Activated CD4-positive, alpha-beta T cell treated with anti-CD3 and anti-CD28 coated beads, Interleukin-2, amount 10 ng/mL, durations not matched to agents 24 days and 14 days (primary cell): ENCODE measurements at regions not wholly inside any gene's neighbourhood (a gene's known extent, or its start where the extent isn't known, plus 50 kb on each side); places are given as distances from the start of the nearest gene placed in this dataset.

Source experiments
- DNase-seq: peaks from one replicate; pipeline ENCODE4 v3.0.0; 2022
- H3K27ac Mint-ChIP-seq: one replicate; pipeline ENCODE4 v1.8.0; 2022; ENCODE audit warnings: mild to moderate bottlenecking, mixed read lengths
- H3K27me3 Mint-ChIP-seq: one replicate; pipeline ENCODE4 v1.8.0; 2022; ENCODE audit warnings: mixed read lengths
- H3K36me3 Mint-ChIP-seq: one replicate; pipeline ENCODE4 v1.8.0; 2022; ENCODE audit warnings: low read depth, mild to moderate bottlenecking, mixed read lengths
- H3K4me1 Mint-ChIP-seq: one replicate; pipeline ENCODE4 v1.8.0; 2021; ENCODE audit warnings: mixed read lengths
- H3K4me3 Mint-ChIP-seq: one replicate; pipeline ENCODE4 v1.8.0; 2022; ENCODE audit warnings: mild to moderate bottlenecking, moderate library complexity, mixed read lengths
- H3K9me3 Mint-ChIP-seq: one replicate; pipeline ENCODE4 v1.8.0; 2021; ENCODE audit warnings: mixed read lengths
- intact Hi-C: fragments of 100-400 bp; cut with micrococcal nuclease; formaldehyde crosslinking; loops from one replicate; pipeline ENCODE4 v1.15.1; 2023

GRCh38 chr2:15076668-15077067 is 444.2 kb downstream of the LRATD1 start:
- Mint-ChIP-seq H3K27ac (no peak overlapping the region), H3K27me3 (peaks cover 30% of the 10 kb centered on the region), H3K4me1 (no peaks in the 10 kb centered on the region), H3K36me3 (no peaks in the 10 kb centered on the region), H3K4me3 (no peak overlapping the region), H3K9me3 (no peaks in the 10 kb centered on the region)
- intact Hi-C loops: no loop called here
- no peak for DNase-seq

GRCh38 chr2:15081356-15081755 is 448.8 kb downstream of the LRATD1 start:
- Mint-ChIP-seq H3K4me3 (no peak overlapping the region), H3K27me3 (peaks cover 16% of the 10 kb centered on the region), H3K4me1 (no peaks in the 10 kb centered on the region), H3K36me3 (no peaks in the 10 kb centered on the region), H3K27ac (no peak overlapping the region), H3K9me3 (no peaks in the 10 kb centered on the region)
- DNase-seq: no peak
- intact Hi-C loops: no loop called here

- Mint-ChIP-seq H3K27me3 (peaks cover 12% of the 10 kb centered on the region), H3K4me1 (no peaks in the 10 kb centered on the region), H3K4me3 (no peak overlapping the region), H3K36me3 (no peaks in the 10 kb centered on the region), H3K9me3 (no peaks in the 10 kb centered on the region), H3K27ac (no peak overlapping the region)
- DNase-seq: no peak
- intact Hi-C loops: no loop called here
These were observed 449.9 kb downstream of the LRATD1 start for GRCh38 chr2:15082105-15083058.

- Mint-ChIP-seq H3K27me3 (peaks cover 8% of the 10 kb centered on the region), H3K9me3 (no peaks in the 10 kb centered on the region), H3K27ac (no peak overlapping the region), H3K4me1 (no peaks in the 10 kb centered on the region), H3K4me3 (no peak overlapping the region), H3K36me3 (no peaks in the 10 kb centered on the region)
- DNase-seq: no peak
- intact Hi-C loops: no loop called here
These were observed 452.4 kb downstream of the LRATD1 start for GRCh38 chr2:15084826-15085489.

GRCh38 chr2:15092181-15092580 is 459.7 kb downstream of the LRATD1 start:
- no peak for DNase-seq
- no peaks in the 10 kb centered on the region for H3K9me3 Mint-ChIP-seq
- no peaks in the 10 kb centered on the region for H3K36me3 Mint-ChIP-seq
- H3K4me1 Mint-ChIP-seq: no peaks in the 10 kb centered on the region
- no peak overlapping the region for H3K27ac Mint-ChIP-seq
- H3K4me3 Mint-ChIP-seq: no peak overlapping the region
- H3K27me3 Mint-ChIP-seq: no peaks in the 10 kb centered on the region
- intact Hi-C loops: no loop called here

GRCh38 chr2:15092691-15093090 is 460.2 kb downstream of the LRATD1 start:
- no peaks in the 10 kb centered on the region for H3K9me3 Mint-ChIP-seq
- H3K27me3 Mint-ChIP-seq: no peaks in the 10 kb centered on the region
- H3K27ac Mint-ChIP-seq: no peak overlapping the region
- H3K36me3 Mint-ChIP-seq: no peaks in the 10 kb centered on the region
- intact Hi-C loops: no loop called here
- no peak overlapping the region for H3K4me3 Mint-ChIP-seq
- H3K4me1 Mint-ChIP-seq: no peaks in the 10 kb centered on the region
- DNase-seq: no peak

GRCh38 chr2:15094161-15094560 is 461.6 kb downstream of the LRATD1 start:
- intact Hi-C loops: no loop called here
- H3K9me3 Mint-ChIP-seq: no peaks in the 10 kb centered on the region
- DNase-seq: no peak
- H3K36me3 Mint-ChIP-seq: no peaks in the 10 kb centered on the region
- no peak overlapping the region for H3K27ac Mint-ChIP-seq
- no peak overlapping the region for H3K4me3 Mint-ChIP-seq
- H3K4me1 Mint-ChIP-seq: no peaks in the 10 kb centered on the region
- H3K27me3 Mint-ChIP-seq: no peaks in the 10 kb centered on the region

- no peaks in the 10 kb centered on the region for H3K9me3 Mint-ChIP-seq
- H3K36me3 Mint-ChIP-seq: no peaks in the 10 kb centered on the region
- no peak overlapping the region for H3K4me3 Mint-ChIP-seq
- H3K27me3 Mint-ChIP-seq: peaks cover 2% of the 10 kb centered on the region
- no peaks in the 10 kb centered on the region for H3K4me1 Mint-ChIP-seq
- intact Hi-C loops: no loop called here
- DNase-seq: no peak
- H3K27ac Mint-ChIP-seq: no peak overlapping the region
These were observed 464.3 kb downstream of the NBAS start for GRCh38 chr2:15096873-15097272.

- intact Hi-C loops: no loop called here
- Mint-ChIP-seq H3K9me3 (peaks cover 35% of the 10 kb centered on the region), H3K27ac (no peak overlapping the region), H3K27me3 (no peaks in the 10 kb centered on the region), H3K4me3 (no peak overlapping the region), H3K36me3 (no peaks in the 10 kb centered on the region), H3K4me1 (no peaks in the 10 kb centered on the region)
- no peak for DNase-seq
These were observed 454.0 kb downstream of the NBAS start for GRCh38 chr2:15107137-15107536.

- Mint-ChIP-seq H3K27ac (no peak overlapping the region), H3K4me3 (no peak overlapping the region), H3K36me3 (no peaks in the 10 kb centered on the region), H3K9me3 (peaks cover 36% of the 10 kb centered on the region), H3K27me3 (no peaks in the 10 kb centered on the region), H3K4me1 (no peaks in the 10 kb centered on the region)
- no peak for DNase-seq
- intact Hi-C loops: no loop called here
These were observed 449.4 kb downstream of the NBAS start for GRCh38 chr2:15111718-15112117.

GRCh38 chr2:15112216-15112615 is 448.9 kb downstream of the NBAS start:
- Mint-ChIP-seq H3K36me3 (no peaks in the 10 kb centered on the region), H3K27ac (no peak overlapping the region)

GRCh38 chr2:15115776-15116175 is 445.4 kb downstream of the NBAS start:
- peaks cover 17% of the 10 kb centered on the region for H3K9me3 Mint-ChIP-seq
- DNase-seq: no peak
- intact Hi-C loops: no loop called here
- no peak overlapping the region for H3K4me3 Mint-ChIP-seq
- H3K27ac Mint-ChIP-seq: no peak overlapping the region
- H3K27me3 Mint-ChIP-seq: no peaks in the 10 kb centered on the region
- H3K4me1 Mint-ChIP-seq: peaks cover 2% of the 10 kb centered on the region
- H3K36me3 Mint-ChIP-seq: no peaks in the 10 kb centered on the region

More at GRCh38 chr2:15112216-15112615, 448.9 kb downstream of the NBAS start:
- Mint-ChIP-seq H3K4me3 (no peak overlapping the region), H3K4me1 (no peaks in the 10 kb centered on the region), H3K27me3 (no peaks in the 10 kb centered on the region), H3K9me3 (peaks cover 36% of the 10 kb centered on the region)
- intact Hi-C loops: no loop called here
- no peak for DNase-seq

GRCh38 chr2:15116830-15117229 is 444.3 kb downstream of the NBAS start:
- Mint-ChIP-seq H3K27me3 (no peaks in the 10 kb centered on the region), H3K36me3 (no peaks in the 10 kb centered on the region), H3K27ac (no peak overlapping the region), H3K9me3 (peaks cover 14% of the 10 kb centered on the region), H3K4me3 (no peak overlapping the region), H3K4me1 (peaks cover 2% of the 10 kb centered on the region)
- intact Hi-C loops: no loop called here
- DNase-seq: no peak
